DMS 273 (cell line): ENCODE measurements at regions not wholly inside any gene's neighbourhood (a gene's known extent, or its start where the extent isn't known, plus 50 kb on each side); places are given as distances from the start of the nearest gene placed in this dataset.

Experiments
- DNase-seq: peaks from one replicate; lab custom pipeline; 2025; ENCODE audit not compliant: unreplicated experiment; lab: John Stamatoyannopoulos, UW

DNA sequence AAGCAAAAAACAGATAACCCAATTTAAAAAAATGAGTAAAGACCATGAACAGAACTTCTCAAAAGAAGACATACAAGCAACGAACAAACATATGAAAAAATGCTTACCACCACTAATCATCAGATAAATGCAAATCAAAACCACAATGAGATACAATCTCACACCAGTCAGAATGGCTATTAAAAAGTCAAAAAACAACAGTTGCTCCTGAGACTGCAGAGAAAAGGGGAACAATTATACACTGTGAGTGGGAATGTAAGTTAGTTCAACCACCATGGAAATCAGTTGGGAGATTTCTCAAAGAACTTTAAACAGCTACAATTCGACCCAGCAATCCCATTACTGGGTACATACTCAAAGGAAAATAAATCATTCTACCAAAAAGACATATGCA is 131.6 kb downstream of the PTGER3 start:
- no peak for DNase-seq

DNA sequence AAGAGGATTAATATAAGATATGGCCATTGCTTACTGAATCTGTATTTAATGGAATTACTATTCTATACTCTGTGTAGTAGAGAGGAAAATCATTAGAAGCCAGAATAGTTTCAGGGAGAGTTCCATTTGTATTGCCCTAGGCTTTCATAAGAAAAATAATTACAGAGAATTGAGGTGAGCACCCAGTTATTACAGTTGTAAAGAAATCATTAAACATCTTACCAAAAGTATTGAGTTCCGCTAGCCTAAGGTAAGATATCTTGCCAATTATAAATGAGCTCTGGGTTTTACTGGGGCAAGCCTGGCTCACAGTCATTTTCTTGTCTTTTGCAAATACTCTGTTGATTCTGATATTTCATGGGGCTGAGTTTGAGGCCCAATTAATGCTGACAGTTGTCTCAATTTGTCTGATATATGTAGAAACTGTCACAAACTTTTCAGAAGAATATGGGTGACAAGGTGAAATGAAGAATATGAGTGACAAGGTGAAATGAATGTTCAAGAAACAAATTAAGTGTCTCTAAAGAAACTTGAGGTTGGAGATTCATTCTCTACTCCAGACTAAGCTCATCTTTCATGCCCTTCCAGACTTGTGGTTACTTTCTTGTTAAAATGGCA is 127.8 kb downstream of the PTGER3 start:
- no peak for DNase-seq
